AG09319 (cell line): ENCODE measurements at regions not wholly inside any gene's neighbourhood (a gene's known extent, or its start where the extent isn't known, plus 50 kb on each side); places are given as distances from the start of the nearest gene placed in this dataset.
A peak's percentile ranks its signal among the peaks of the same experiment; 100 is the strongest.

ENCODE experiments used
- DNase-seq: peaks from one replicate; pipeline ENCODE4 v3.0.0-alpha.2; 2010; ENCODE audit warnings: low read depth; ENCODE audit errors: extremely low read depth
- TF ChIP-seq, protein P1 (sequence below): IDR thresholded peaks from 2 replicates; pipeline ENCODE4 v1.5.1; 2011; ENCODE audit warnings: low read depth, mild to moderate bottlenecking, inconsistent platforms, low read length, moderate library complexity

DNA sequence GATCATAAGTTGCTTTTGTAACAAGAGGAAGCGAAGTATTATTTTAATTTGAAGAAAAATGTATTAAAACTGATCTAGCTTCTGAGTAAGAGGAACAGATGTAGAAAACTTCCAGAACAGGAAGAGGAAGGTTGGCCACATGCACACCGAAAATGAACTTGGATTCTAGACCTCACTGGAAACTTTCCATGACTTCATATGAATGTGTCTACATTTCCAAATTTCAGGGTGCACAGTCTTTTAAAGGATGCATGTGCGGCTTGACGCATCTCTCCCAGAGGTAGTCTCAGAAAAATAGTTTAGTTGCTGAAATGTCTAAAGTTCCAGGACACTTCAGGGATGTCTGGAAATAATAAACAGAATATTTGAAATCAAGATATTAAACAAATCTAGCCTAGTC, 275.1 kb upstream of the MYOCD start:
- no peak for DNase-seq
- TF ChIP-seq, protein P1, sequence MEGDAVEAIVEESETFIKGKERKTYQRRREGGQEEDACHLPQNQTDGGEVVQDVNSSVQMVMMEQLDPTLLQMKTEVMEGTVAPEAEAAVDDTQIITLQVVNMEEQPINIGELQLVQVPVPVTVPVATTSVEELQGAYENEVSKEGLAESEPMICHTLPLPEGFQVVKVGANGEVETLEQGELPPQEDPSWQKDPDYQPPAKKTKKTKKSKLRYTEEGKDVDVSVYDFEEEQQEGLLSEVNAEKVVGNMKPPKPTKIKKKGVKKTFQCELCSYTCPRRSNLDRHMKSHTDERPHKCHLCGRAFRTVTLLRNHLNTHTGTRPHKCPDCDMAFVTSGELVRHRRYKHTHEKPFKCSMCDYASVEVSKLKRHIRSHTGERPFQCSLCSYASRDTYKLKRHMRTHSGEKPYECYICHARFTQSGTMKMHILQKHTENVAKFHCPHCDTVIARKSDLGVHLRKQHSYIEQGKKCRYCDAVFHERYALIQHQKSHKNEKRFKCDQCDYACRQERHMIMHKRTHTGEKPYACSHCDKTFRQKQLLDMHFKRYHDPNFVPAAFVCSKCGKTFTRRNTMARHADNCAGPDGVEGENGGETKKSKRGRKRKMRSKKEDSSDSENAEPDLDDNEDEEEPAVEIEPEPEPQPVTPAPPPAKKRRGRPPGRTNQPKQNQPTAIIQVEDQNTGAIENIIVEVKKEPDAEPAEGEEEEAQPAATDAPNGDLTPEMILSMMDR, result no peak

DNA sequence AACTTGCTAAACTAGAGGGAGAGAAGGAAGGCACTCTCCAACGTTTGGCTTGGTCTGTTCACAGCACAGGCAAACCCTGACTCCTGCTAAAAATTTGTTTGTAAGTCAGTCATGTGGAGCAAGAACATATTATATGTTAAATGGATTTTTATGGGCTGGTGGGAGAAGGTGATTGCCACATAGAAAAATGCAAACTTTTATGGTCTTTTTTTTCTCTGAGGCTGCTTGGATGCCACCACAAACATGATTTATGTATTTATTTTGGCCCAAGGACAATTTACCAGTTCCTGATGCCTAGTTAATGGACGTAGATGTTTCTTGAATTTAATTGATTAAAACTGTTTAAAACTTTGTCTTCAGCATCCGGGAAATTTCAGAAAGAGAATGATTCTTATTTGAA, 274.2 kb upstream of the MYOCD start:
- TF ChIP-seq, protein P1, result no peak
- DNase-seq, result no peak

DNA sequence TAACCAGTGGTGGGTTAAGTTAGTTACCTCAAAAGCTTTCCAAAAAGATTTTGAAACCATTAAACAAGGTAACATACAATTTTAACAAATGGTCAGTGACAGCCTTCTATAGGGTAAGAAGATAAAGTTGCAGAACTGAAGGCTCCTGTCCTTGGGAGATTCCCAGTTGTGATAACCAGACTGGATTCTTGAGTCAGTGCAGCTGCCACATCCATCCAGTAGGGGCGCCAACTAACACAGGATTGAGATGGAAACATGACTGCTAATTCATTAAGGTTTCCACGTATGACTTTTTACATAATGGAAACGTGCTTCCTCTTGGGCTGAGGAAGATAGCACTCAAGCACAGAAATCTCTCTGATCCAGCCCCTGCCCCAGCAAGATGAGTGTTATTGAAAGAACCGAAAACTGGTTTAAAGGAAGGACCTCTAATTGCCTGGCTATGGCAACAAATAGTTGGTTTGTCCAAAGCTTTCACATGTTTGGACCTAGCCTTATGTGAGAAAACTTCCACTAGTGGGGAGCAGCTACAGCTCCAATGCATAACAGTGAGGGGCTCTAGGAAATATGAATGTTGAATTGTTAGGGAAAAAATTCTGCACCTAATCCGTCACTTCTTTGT, 269.8 kb upstream of the MYOCD start:
- no peak for DNase-seq

DNA sequence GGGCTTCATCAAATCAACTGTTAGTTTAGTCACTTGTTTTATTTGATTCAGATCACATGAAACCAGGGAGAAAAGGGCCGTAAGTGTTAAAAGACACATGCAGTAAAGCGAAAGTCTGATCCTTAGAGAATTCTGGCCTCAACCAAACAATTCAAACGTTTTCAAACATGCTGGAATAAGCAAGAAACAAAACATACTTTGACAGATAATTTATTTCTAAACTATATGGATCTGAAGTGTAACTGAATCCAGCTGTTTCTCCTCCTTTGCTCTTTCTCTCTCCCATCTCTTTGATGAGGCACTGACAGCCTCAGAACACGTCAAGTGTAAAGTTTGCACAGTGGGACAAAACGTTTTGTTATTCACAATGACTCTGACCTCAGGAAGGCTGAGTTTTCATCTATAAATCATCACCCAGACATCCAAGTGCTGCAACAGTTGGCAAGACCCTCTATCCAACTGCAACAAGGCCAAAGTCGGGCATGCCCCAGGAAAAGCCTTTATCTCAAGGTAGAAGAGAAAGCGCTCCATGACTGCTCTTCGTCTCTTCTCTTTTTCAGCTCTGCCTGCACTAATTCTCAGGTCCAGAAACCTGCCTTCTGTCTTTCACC, 267.1 kb upstream of the MYOCD start:
- TF ChIP-seq, protein P1, result no peak
- no peak for DNase-seq

More for the DNA sequence above, 269.8 kb upstream of the MYOCD start:
- TF ChIP-seq, protein P1, result peak; percentile 42

DNA sequence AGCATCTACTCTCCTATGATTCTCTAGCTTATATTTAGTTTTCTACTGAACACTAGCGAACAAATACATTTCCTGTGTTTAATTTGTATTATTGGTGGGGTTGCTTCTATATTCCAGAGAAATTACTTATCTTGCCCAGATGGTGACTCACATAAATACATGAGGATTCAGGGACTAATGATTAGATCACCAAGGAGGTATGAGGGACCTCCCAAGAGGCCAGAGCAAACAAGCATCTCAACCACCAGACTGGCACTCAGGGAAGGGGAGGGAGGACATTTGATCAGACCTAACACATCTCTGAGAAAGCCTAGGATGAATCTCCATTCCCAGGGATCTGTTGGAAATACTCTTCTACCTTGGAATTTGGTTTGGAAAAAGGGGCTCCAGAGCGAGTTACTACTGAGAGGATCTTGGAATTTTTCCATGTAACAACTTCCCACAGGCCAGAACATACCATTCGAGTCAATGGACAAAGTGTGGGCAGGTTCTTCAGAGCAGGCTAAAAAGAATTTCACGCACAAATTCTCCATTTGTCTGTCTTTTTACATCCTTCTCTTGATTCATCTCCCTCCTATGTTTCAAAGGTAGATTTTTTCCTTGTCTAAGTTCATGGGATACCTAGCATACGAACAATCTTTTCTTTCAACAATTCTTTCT, 262.6 kb upstream of the MYOCD start:
- TF ChIP-seq, protein P1, result no peak
- DNase-seq, result peak; percentile 37

DNA sequence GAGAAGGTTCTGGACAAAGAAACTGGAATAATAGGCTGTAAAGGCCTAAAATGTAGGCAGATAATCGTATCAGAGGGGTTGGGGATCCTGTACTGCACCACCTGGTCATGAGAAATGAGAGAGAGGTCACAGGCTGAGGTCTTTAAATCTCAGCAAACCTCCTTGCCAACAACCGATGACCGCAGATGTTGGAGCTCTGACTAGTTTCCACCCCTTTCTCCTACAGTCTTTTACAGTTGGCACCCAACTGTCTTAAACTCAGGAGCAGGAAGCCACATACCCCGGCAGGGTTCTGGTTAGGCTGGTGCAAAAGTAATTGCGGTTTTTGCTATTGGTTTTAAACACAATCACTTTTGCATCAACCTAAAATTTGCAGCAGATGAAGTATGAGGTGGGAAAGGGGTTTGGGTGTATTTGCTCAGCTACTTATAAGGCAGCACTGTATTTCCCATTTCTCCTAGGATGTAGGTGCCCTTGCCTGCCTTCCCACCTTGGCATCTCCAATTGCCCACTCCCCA, 261.8 kb upstream of the MYOCD start:
- DNase-seq, result no peak

More for the DNA sequence above, 261.8 kb upstream of the MYOCD start:
- TF ChIP-seq, protein P1, result no peak
